Heart left ventricle (tissue), 13 donors: ENCODE measurements at regions not wholly inside any gene's neighbourhood (a gene's known extent, or its start where the extent isn't known, plus 50 kb on each side); places are given as distances from the start of the nearest gene placed in this dataset.

Experiments used
- POLR2A ChIP-seq, 2 donors: fragments of 450-650 bp; IDR thresholded peaks; one replicate each; pipeline ENCODE4 v1.6.1; 2017; ENCODE audit warnings: antibody characterized with exemption in 2 of 2, mild to moderate bottlenecking in 2 of 2, moderate library complexity in 2 of 2
- TF ChIP-seq, protein P1 (sequence below), 12 donors: fragments of 200-600 bp; sonication (generic) in 4 of 12; IDR thresholded peaks; one replicate each; pipeline versions ENCODE4 v1.5.0 to v1.8.0; 2018 to 2022; ENCODE audit warnings: antibody characterized with exemption in 12 of 12, mild to moderate bottlenecking in 5 of 12
- donor health status: ischemic (EF 13 %, LVEDD 7.1; RV severe dilation, severe dysfunction).
- donor health status: DM: no; HTN: yes; CAD: no.
- donor health status: DM: no; HTN: no; CAD: no.
- donor health status: ischemic (EF 25% LVEDD 6.9; RV normal size, moderate dysfunction).
- donor health status: ischemic (EF 25% LVEDD 5.7; RV mildly dilated, moderate dysfunction).
- donor health status: ischemic (EF 35%, LVEDD 5.7; RV mildly dilated, moderate dysfunction).
- donor health status: nonischemic (EF 11% LVEDD 7.7; RV severe dilation, severe dysfunction).
- donor health status: DM: yes; HTN: yes; CAD: no.
- donor health status: PGD.
- donor health status: ischemic (EF 29% LVEDD 5.4; RV normal size, mild dysfunction).
- donor health status: nonischemic (EF 23%, LVEDD 6.1; RV moderate dilation, normal function).

DNA sequence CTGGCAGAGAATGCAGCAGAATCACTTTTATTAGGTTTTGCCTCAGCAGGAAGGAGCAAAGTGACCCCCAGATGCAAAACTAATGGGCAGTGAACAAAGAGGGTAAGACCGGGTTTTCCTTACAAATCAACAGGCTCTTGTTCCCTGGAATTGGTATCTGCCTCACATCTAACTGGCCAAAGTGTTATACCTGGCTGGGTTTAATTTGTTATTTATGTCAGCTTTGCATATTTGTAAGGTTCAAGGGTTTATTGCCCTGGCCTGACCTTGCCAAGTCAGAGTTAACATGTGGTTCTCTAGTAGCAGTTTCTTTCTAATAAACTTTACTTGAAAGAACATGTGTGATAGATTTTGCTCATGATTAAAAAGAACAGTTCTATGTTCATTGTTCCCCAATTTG lies 431.7 kb upstream of the NR2F2 start:
- TF ChIP-seq, protein P1, sequence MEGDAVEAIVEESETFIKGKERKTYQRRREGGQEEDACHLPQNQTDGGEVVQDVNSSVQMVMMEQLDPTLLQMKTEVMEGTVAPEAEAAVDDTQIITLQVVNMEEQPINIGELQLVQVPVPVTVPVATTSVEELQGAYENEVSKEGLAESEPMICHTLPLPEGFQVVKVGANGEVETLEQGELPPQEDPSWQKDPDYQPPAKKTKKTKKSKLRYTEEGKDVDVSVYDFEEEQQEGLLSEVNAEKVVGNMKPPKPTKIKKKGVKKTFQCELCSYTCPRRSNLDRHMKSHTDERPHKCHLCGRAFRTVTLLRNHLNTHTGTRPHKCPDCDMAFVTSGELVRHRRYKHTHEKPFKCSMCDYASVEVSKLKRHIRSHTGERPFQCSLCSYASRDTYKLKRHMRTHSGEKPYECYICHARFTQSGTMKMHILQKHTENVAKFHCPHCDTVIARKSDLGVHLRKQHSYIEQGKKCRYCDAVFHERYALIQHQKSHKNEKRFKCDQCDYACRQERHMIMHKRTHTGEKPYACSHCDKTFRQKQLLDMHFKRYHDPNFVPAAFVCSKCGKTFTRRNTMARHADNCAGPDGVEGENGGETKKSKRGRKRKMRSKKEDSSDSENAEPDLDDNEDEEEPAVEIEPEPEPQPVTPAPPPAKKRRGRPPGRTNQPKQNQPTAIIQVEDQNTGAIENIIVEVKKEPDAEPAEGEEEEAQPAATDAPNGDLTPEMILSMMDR (IDR thresholded peaks at IDR 0.05): no peak
- no peak for TF ChIP-seq POLR2A (IDR thresholded peaks at IDR 0.05)
